Panc1 (cell line): ENCODE measurements at regions not wholly inside any gene's neighbourhood (a gene's known extent, or its start where the extent isn't known, plus 50 kb on each side); places are given as distances from the start of the nearest gene placed in this dataset.
"Not testable (repeated sequence)": the region's sequence is repeated elsewhere in the genome, so short reads cannot be mapped to it uniquely, and the experiment has no call there.

Experiments
- CTCF ChIP-seq: fragments of 450-650 bp; IDR thresholded peaks from 2 replicates; pipeline ENCODE4 v1.5.1; 2017; ENCODE audit warnings: mild to moderate bottlenecking
- POLR2AphosphoS5 ChIP-seq: IDR thresholded peaks from 2 replicates; pipeline ENCODE4 v1.6.1; 2012; ENCODE audit warnings: mild to moderate bottlenecking, low read depth, low read length, moderate library complexity
- TF ChIP-seq, protein P1 (sequence below), 2 experiments: IDR thresholded peaks; 2 replicates each; pipeline ENCODE4 v1.6.1; 2011 to 2012; ENCODE audit warnings: low read depth in 2 of 2, control low read depth in 1 of 2, low read length in 1 of 2, mild to moderate bottlenecking in 1 of 2, moderate library complexity in 1 of 2; ENCODE audit not compliant: insufficient read depth in 1 of 2

- not testable (repeated sequence) for TF ChIP-seq CTCF, POLR2AphosphoS5
- TF ChIP-seq, protein P1, sequence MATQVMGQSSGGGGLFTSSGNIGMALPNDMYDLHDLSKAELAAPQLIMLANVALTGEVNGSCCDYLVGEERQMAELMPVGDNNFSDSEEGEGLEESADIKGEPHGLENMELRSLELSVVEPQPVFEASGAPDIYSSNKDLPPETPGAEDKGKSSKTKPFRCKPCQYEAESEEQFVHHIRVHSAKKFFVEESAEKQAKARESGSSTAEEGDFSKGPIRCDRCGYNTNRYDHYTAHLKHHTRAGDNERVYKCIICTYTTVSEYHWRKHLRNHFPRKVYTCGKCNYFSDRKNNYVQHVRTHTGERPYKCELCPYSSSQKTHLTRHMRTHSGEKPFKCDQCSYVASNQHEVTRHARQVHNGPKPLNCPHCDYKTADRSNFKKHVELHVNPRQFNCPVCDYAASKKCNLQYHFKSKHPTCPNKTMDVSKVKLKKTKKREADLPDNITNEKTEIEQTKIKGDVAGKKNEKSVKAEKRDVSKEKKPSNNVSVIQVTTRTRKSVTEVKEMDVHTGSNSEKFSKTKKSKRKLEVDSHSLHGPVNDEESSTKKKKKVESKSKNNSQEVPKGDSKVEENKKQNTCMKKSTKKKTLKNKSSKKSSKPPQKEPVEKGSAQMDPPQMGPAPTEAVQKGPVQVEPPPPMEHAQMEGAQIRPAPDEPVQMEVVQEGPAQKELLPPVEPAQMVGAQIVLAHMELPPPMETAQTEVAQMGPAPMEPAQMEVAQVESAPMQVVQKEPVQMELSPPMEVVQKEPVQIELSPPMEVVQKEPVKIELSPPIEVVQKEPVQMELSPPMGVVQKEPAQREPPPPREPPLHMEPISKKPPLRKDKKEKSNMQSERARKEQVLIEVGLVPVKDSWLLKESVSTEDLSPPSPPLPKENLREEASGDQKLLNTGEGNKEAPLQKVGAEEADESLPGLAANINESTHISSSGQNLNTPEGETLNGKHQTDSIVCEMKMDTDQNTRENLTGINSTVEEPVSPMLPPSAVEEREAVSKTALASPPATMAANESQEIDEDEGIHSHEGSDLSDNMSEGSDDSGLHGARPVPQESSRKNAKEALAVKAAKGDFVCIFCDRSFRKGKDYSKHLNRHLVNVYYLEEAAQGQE (IDR thresholded peaks at IDR 0.05; ENCODE audit: insufficient read depth in 1 of 2, low read depth in 2 of 2, low read length in 1 of 2): not testable (repeated sequence)
Measured at GRCh38 chr5:34371817-34372216, 284.3 kb upstream of the RAI14 start.
